ENCODE measurements at regions not wholly inside any gene's neighbourhood (a gene's known extent, or its start where the extent isn't known, plus 50 kb on each side); places are given as distances from the start of the nearest gene placed in this dataset.

- CTCF ChIA-PET, result interaction anchor here (1.0 kb wide), 1 partner anchor 13 kb away, joined by 5 read pairs; no protein-coding TSS in a partner anchor
- POLR2A ChIA-PET, result no interaction called here
- H3K27ac ChIP-seq (ENCODE audit: low read depth in 2 of 2, low read length in 1 of 2), result no peak overlapping the region; a peak in 1 of 4 replicates
- WGBS (ENCODE audit: low lambda C conversion rate), result 33% methylated on average over 1 of the region's 1 CpG
- H3K9me3 ChIP-seq, result peaks cover 9% of the 10 kb centered on the region; the same call in 1 of the 2 replicates
- H3K27me3 ChIP-seq (ENCODE audit: insufficient read depth), result no peaks in the 10 kb centered on the region
- no peak overlapping the region for H2AFZ ChIP-seq (ENCODE audit: low read depth)
- H3F3A ChIP-seq (replicated peaks; ENCODE audit: insufficient read depth), result no peaks in the 10 kb centered on the region
- TF ChIP-seq ELF1 (IDR thresholded peaks at IDR 0.05), result no peak
- TF ChIP-seq PBX3 (IDR thresholded peaks at IDR 0.05), result peak; percentile 60
- TF ChIP-seq EZH2phosphoT487 (IDR thresholded peaks at IDR 0.05; ENCODE audit: borderline replicate concordance, low read depth), result no peak
- TF ChIP-seq JUND (IDR thresholded peaks at IDR 0.05), result no peak
- TF ChIP-seq TCF12 (IDR thresholded peaks at IDR 0.05), result peak; percentile 77
- TF ChIP-seq POLR2AphosphoS5 (IDR thresholded peaks at IDR 0.05; ENCODE audit: low read depth, low read length), result no peak
- TF ChIP-seq CHD2 (IDR thresholded peaks at IDR 0.05; ENCODE audit: low read length, partially characterized antibody), result no peak
- TF ChIP-seq RAD21 (IDR thresholded peaks at IDR 0.05; ENCODE audit: low read length), result no peak
- TF ChIP-seq EP300 (IDR thresholded peaks at IDR 0.05; ENCODE audit: borderline replicate concordance in 1 of 2, low read depth in 1 of 2, low read length in 1 of 2), result peak in 1 of 2 experiments; percentile 50; a peak in 1 of 4 replicates
- H3K36me3 ChIP-seq (replicated peaks in 1 of 2; ENCODE audit: control insufficient read depth in 1 of 2, insufficient read depth in 2 of 2, low read length in 1 of 2), result no peaks in the 10 kb centered on the region
- no peak overlapping the region for H3K4me3 ChIP-seq (ENCODE audit: low read depth in 2 of 2, low read length in 1 of 2)
- no peak overlapping the region for H3K4me2 ChIP-seq
- no peak for DNase-seq
- 0 out of 4 replicates have a peak, but pooled peaks cover 0 to 5% of the 10 kb centered on the region in 2 experiments for H3K4me1 ChIP-seq (ENCODE audit: control insufficient read depth in 1 of 2, insufficient read depth in 2 of 2, low read depth in 1 of 2, low read length in 1 of 2)
- H4K20me1 ChIP-seq (ENCODE audit: insufficient read depth), result no peaks in the 10 kb centered on the region
- no peaks in the 10 kb centered on the region for H3K9me2 ChIP-seq
- no peak overlapping the region for H3K9ac ChIP-seq
- H3K79me2 ChIP-seq (ENCODE audit: insufficient read depth), result no peaks in the 10 kb centered on the region
Observed at GRCh38 chr18:2433366-2433765, 137.9 kb downstream of the METTL4 start.

GRCh38 chr18:2441544-2441943 lies 129.8 kb downstream of the METTL4 start:
- 31% methylated on average over 2 of the region's 2 CpGs for WGBS (ENCODE audit: low lambda C conversion rate)
- H3K27me3 ChIP-seq (ENCODE audit: insufficient read depth), result no peaks in the 10 kb centered on the region
- H3K36me3 ChIP-seq (replicated peaks in 1 of 2; ENCODE audit: control insufficient read depth in 1 of 2, insufficient read depth in 2 of 2, low read length in 1 of 2), result no peaks in the 10 kb centered on the region
- H3K27ac ChIP-seq (ENCODE audit: low read depth in 2 of 2, low read length in 1 of 2), result peak overlapping the region in 1 of 2 experiments; percentile 50; a peak in 1 of 4 replicates
- H3K9me3 ChIP-seq, result no peaks in the 10 kb centered on the region
- no peak overlapping the region for H3K9ac ChIP-seq
- no peaks in the 10 kb centered on the region for H3K79me2 ChIP-seq (ENCODE audit: insufficient read depth)
- POLR2A ChIA-PET, result no interaction called here
- H3K9me2 ChIP-seq, result no peaks in the 10 kb centered on the region
- DNase-seq, result no peak
- no peak overlapping the region for H2AFZ ChIP-seq (ENCODE audit: low read depth)
- H3K4me3 ChIP-seq (ENCODE audit: low read depth in 2 of 2, low read length in 1 of 2), result no peak overlapping the region
- peaks cover 11% of the 10 kb centered on the region for H3F3A ChIP-seq (replicated peaks; ENCODE audit: insufficient read depth)
- no peaks in the 10 kb centered on the region for H4K20me1 ChIP-seq (ENCODE audit: insufficient read depth)
- peaks cover 0 to 10% of the 10 kb centered on the region in 2 experiments; a peak in 2 of 4 replicates for H3K4me1 ChIP-seq (ENCODE audit: control insufficient read depth in 1 of 2, insufficient read depth in 2 of 2, low read depth in 1 of 2, low read length in 1 of 2)
- H3K4me2 ChIP-seq, result peak overlapping the region; percentile 15; the same call in 1 of the 2 replicates
- CTCF ChIA-PET, result no interaction called here
- no peak for TF ChIP-seq RAD21 (IDR thresholded peaks at IDR 0.05; ENCODE audit: low read length)
- peak; percentile 41; the same call in 1 of the 2 replicates for TF ChIP-seq JUND (IDR thresholded peaks at IDR 0.05)
- TF ChIP-seq TCF12 (IDR thresholded peaks at IDR 0.05), result peak; percentile 51
- peak; percentile 69; the same call in 1 of the 2 replicates for TF ChIP-seq USF1 (IDR thresholded peaks at IDR 0.05; ENCODE audit: borderline replicate concordance, low read depth)
- no peak for TF ChIP-seq MXI1 (IDR thresholded peaks at IDR 0.05; ENCODE audit: low read depth, low read length)

Data from SK-N-SH (cell line).